ENCODE measurements at regions not wholly inside any gene's neighbourhood (a gene's known extent, or its start where the extent isn't known, plus 50 kb on each side); places are given as distances from the start of the nearest gene placed in this dataset.

GRCh38 chr1:112067989-112068388, 78.5 kb upstream of the KCND3 start:
- intact Hi-C loops (cut with micrococcal nuclease) = no loop called here
- H3K4me1 Mint-ChIP-seq = no peaks in the 10 kb centered on the region

DNA sequence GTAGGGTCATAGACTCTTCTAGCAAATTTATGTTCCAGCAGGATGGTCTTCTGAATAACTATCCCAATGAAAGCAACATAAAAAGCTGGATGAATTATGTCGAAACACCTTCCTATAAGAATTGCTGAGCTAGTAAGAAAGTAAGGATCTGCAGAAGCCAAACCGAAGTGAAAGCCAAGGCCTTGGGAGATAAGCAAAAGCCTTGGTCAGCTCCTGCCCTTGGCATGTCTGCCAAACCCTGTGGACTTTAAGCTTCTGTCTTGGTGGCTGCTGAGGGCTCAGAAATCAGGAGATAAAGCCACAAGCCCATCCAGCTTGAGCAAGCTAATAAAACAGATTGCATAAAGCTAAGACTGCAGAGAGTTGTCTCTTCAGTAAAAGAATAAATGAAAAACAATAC, 81.2 kb upstream of the KCND3 start:
- H3K4me3 Mint-ChIP-seq = no peak overlapping the region
- no peak overlapping the region for H3K4me3 ChIP-seq (replicated peaks in 1 of 3; ENCODE audit: low read depth in 2 of 3, low read length in 3 of 3)
- H3K27me3 ChIP-seq (ENCODE audit: control insufficient read depth in 2 of 2, insufficient read depth in 2 of 2, low read length in 2 of 2) = no peaks in the 10 kb centered on the region
- no peak for TF ChIP-seq CTCF (IDR thresholded peaks at IDR 0.05)
- H3K4me1 ChIP-seq (ENCODE audit: control insufficient read depth in 1 of 2, insufficient read depth in 2 of 2, low read length in 2 of 2) = no peaks in the 10 kb centered on the region
- no peak overlapping the region for H2AFZ ChIP-seq (ENCODE audit: insufficient read depth, low read depth, low read length, poor library complexity, severe bottlenecking)
- H3K4me1 Mint-ChIP-seq = no peaks in the 10 kb centered on the region
- no peak overlapping the region for H3K4me2 ChIP-seq (replicated peaks; ENCODE audit: extremely low read depth, low read length, poor library complexity, severe bottlenecking)
- no peak overlapping the region for H3K9ac ChIP-seq (ENCODE audit: insufficient read depth, low read length, poor library complexity, severe bottlenecking)
- intact Hi-C loops (cut with micrococcal nuclease) = no loop called here
- H3K27ac Mint-ChIP-seq = no peak overlapping the region
- H4K20me1 ChIP-seq (ENCODE audit: insufficient read depth, low read length) = no peaks in the 10 kb centered on the region
- DNase-seq = no peak
- H3K9me3 Mint-ChIP-seq = peaks cover 3 to 12% (median 9%) of the 10 kb centered on the region in 7 donors
- peaks cover 2% of the 10 kb centered on the region in 3 donors for H3K27me3 Mint-ChIP-seq (ENCODE audit: low read depth in 3 of 3)
- H3K36me3 ChIP-seq (replicated peaks in 1 of 2; ENCODE audit: control insufficient read depth in 1 of 2, insufficient read depth in 2 of 2, low read length in 2 of 2) = no peaks in the 10 kb centered on the region
- H3K9me3 ChIP-seq (replicated peaks in 1 of 2; ENCODE audit: control insufficient read depth in 1 of 2, insufficient read depth in 1 of 2, low read length in 2 of 2) = peaks cover 0 to 7% of the 10 kb centered on the region in 2 donors
- H3K36me3 Mint-ChIP-seq = no peaks in the 10 kb centered on the region
- H3K27ac ChIP-seq (ENCODE audit: low read depth in 1 of 2, low read length in 2 of 2) = no peak overlapping the region
- WGBS (ENCODE audit: insufficient coverage) = 100% methylated on average over 2 of the region's 2 CpGs
- no peaks in the 10 kb centered on the region for H3K79me2 ChIP-seq (ENCODE audit: insufficient read depth, low read length)

More at GRCh38 chr1:112067989-112068388, 78.5 kb upstream of the KCND3 start:
- Histone ChIP-seq H4K20me1 (ENCODE audit: insufficient read depth, low read length) (no peaks in the 10 kb centered on the region), H3K9ac (ENCODE audit: insufficient read depth, low read length, poor library complexity, severe bottlenecking) (no peak overlapping the region), H3K4me3 (replicated peaks in 1 of 3; ENCODE audit: low read depth in 2 of 3, low read length in 3 of 3) (no peak overlapping the region), H3K4me1 (ENCODE audit: control insufficient read depth in 1 of 2, insufficient read depth in 2 of 2, low read length in 2 of 2) (no peaks in the 10 kb centered on the region), H3K9me3 (replicated peaks in 1 of 2; ENCODE audit: control insufficient read depth in 1 of 2, insufficient read depth in 1 of 2, low read length in 2 of 2) (peaks cover 0 to 7% of the 10 kb centered on the region in 2 donors), H3K79me2 (ENCODE audit: insufficient read depth, low read length) (no peaks in the 10 kb centered on the region), H3K27me3 (ENCODE audit: control insufficient read depth in 2 of 2, insufficient read depth in 2 of 2, low read length in 2 of 2) (no peaks in the 10 kb centered on the region), H3K4me2 (replicated peaks; ENCODE audit: extremely low read depth, low read length, poor library complexity, severe bottlenecking) (no peak overlapping the region), H3K36me3 (replicated peaks in 1 of 2; ENCODE audit: control insufficient read depth in 1 of 2, insufficient read depth in 2 of 2, low read length in 2 of 2) (no peaks in the 10 kb centered on the region), H3K27ac (ENCODE audit: low read depth in 1 of 2, low read length in 2 of 2) (no peak overlapping the region), H2AFZ (ENCODE audit: insufficient read depth, low read depth, low read length, poor library complexity, severe bottlenecking) (no peak overlapping the region)
- DNase-seq = no peak
- no peak for TF ChIP-seq CTCF (IDR thresholded peaks at IDR 0.05)
- 100% methylated on average over 1 of the region's 1 CpG for WGBS (ENCODE audit: insufficient coverage)
- H3K27ac Mint-ChIP-seq = peak overlapping the region in 1 of 7 donors; percentile 33
- H3K4me3 Mint-ChIP-seq = no peak overlapping the region
- H3K27me3 Mint-ChIP-seq (ENCODE audit: low read depth in 3 of 3) = peaks cover 2 to 5% (median 4%) of the 10 kb centered on the region in 3 donors
- peaks cover 3 to 12% (median 9%) of the 10 kb centered on the region in 7 donors for H3K9me3 Mint-ChIP-seq
- H3K36me3 Mint-ChIP-seq = no peaks in the 10 kb centered on the region

Measured in CD14-positive monocyte (primary cell).